ENCODE measurements at regions not wholly inside any gene's neighbourhood (a gene's known extent, or its start where the extent isn't known, plus 50 kb on each side); places are given as distances from the start of the nearest gene placed in this dataset.

GRCh38 chr18:78525366-78526111, 454.1 kb upstream of the SALL3 start:
- no peak for TF ChIP-seq CTCF (IDR thresholded peaks at IDR 0.05; ENCODE audit: low read length, missing control alignments)
- peak; percentile 4 for DNase-seq (ENCODE audit: low read depth)
- no peak overlapping the region for H3K4me3 ChIP-seq (replicated peaks; ENCODE audit: low read depth, low read length)

- no peak for TF ChIP-seq CTCF (IDR thresholded peaks at IDR 0.05; ENCODE audit: low read length, missing control alignments)
- no peak for DNase-seq (ENCODE audit: low read depth)
- H3K4me3 ChIP-seq (replicated peaks; ENCODE audit: low read depth, low read length): no peak overlapping the region
Observed at GRCh38 chr18:78526275-78526674, 453.3 kb upstream of the SALL3 start.

GRCh38 chr18:78526923-78527711, 452.5 kb upstream of the SALL3 start:
- no peak for DNase-seq (ENCODE audit: low read depth)
- no peak overlapping the region for H3K4me3 ChIP-seq (replicated peaks; ENCODE audit: low read depth, low read length)
- no peak for TF ChIP-seq CTCF (IDR thresholded peaks at IDR 0.05; ENCODE audit: low read length, missing control alignments)

GRCh38 chr18:78527984-78528383, 451.6 kb upstream of the SALL3 start:
- no peak overlapping the region for H3K4me3 ChIP-seq (replicated peaks; ENCODE audit: low read depth, low read length)
- DNase-seq (ENCODE audit: low read depth): no peak
- no peak for TF ChIP-seq CTCF (IDR thresholded peaks at IDR 0.05; ENCODE audit: low read length, missing control alignments)

GRCh38 chr18:78528411-78529258, 451.0 kb upstream of the SALL3 start:
- H3K4me3 ChIP-seq (replicated peaks; ENCODE audit: low read depth, low read length): no peak overlapping the region
- DNase-seq (ENCODE audit: low read depth): no peak
- no peak for TF ChIP-seq CTCF (IDR thresholded peaks at IDR 0.05; ENCODE audit: low read length, missing control alignments)

- TF ChIP-seq CTCF (IDR thresholded peaks at IDR 0.05; ENCODE audit: low read length, missing control alignments): no peak
- H3K4me3 ChIP-seq (replicated peaks; ENCODE audit: low read depth, low read length): no peak overlapping the region
- DNase-seq (ENCODE audit: low read depth): no peak
Observed at GRCh38 chr18:78531637-78532036, 448.0 kb upstream of the SALL3 start.

All from fibroblast of pulmonary artery (primary cell).